Lung microvascular endothelial cell (primary cell): ENCODE measurements at regions not wholly inside any gene's neighbourhood (a gene's known extent, or its start where the extent isn't known, plus 50 kb on each side); places are given as distances from the start of the nearest gene placed in this dataset.
A peak's percentile ranks its signal among the peaks of the same experiment; 100 is the strongest.

Source experiments
- DNase-seq, 2 donors: peaks; one replicate each; pipeline versions ENCODE4 v3.0.0 to v3.0.0-alpha.2; 2010; ENCODE audit warnings: low read depth in 2 of 2

- DNase-seq, result no peak
Observed at GRCh38 chr17:69947027-69947759, 127.8 kb upstream of the KCNJ16 start.

GRCh38 chr17:69948406-69948805 is 126.6 kb upstream of the KCNJ16 start:
- no peak for DNase-seq

- no peak for DNase-seq
Observed at GRCh38 chr17:69949496-69949895, 125.5 kb upstream of the KCNJ16 start.

- DNase-seq, result no peak
Observed at GRCh38 chr17:69949973-69950695, 124.9 kb upstream of the KCNJ16 start.

- DNase-seq, result no peak
Observed at GRCh38 chr17:69950701-69951418, 124.2 kb upstream of the KCNJ16 start.

GRCh38 chr17:69954241-69954925 is 120.6 kb upstream of the KCNJ16 start:
- no peak for DNase-seq

- DNase-seq, result no peak
Observed at GRCh38 chr17:69958063-69958462, 117.0 kb upstream of the KCNJ16 start.

- DNase-seq, result no peak
Observed at GRCh38 chr17:69959283-69959682, 115.7 kb upstream of the KCNJ16 start.

GRCh38 chr17:69960755-69961154 is 114.3 kb upstream of the KCNJ16 start:
- no peak for DNase-seq

- DNase-seq, result no peak
Observed at GRCh38 chr17:69961501-69962145, 113.4 kb upstream of the KCNJ16 start.

- no peak for DNase-seq
Observed at GRCh38 chr17:69962436-69962995, 112.5 kb upstream of the KCNJ16 start.

GRCh38 chr17:69967910-69968411 is 107.1 kb upstream of the KCNJ16 start:
- peak; percentile 2 to 85 for DNase-seq

- no peak for DNase-seq
Observed at GRCh38 chr17:69969897-69970296, 105.1 kb upstream of the KCNJ16 start.

- DNase-seq, result no peak
Observed at GRCh38 chr17:69972251-69972650, 102.8 kb upstream of the KCNJ16 start.

GRCh38 chr17:69975808-69976207 is 99.2 kb upstream of the KCNJ16 start:
- DNase-seq, result no peak

- no peak for DNase-seq
Observed at GRCh38 chr17:69978056-69978646, 96.9 kb upstream of the KCNJ16 start.

- no peak for DNase-seq
Observed at GRCh38 chr17:69981441-69981840, 93.6 kb upstream of the KCNJ16 start.

- no peak for DNase-seq
Observed at GRCh38 chr17:69995476-69995875, 79.5 kb upstream of the KCNJ16 start.

GRCh38 chr17:69997332-69997731 is 77.7 kb upstream of the KCNJ16 start:
- peak in 1 of 2 donors; percentile 65 for DNase-seq

- no peak for DNase-seq
Observed at GRCh38 chr17:69999253-69999652, 75.8 kb upstream of the KCNJ16 start.
